Brain microvascular endothelial cell (primary cell): ENCODE measurements at regions not wholly inside any gene's neighbourhood (a gene's known extent, or its start where the extent isn't known, plus 50 kb on each side); places are given as distances from the start of the nearest gene placed in this dataset.

Experiments used
- DNase-seq: peaks from one replicate; pipeline ENCODE4 v3.0.0-alpha.2; 2020
- H3K27ac ChIP-seq: fragments of 250-450 bp; sonication (Bioruptor Pico); 2 replicates; pipeline ENCODE4 v1.5.1; 2020; ENCODE audit warnings: mild to moderate bottlenecking, moderate library complexity
- H3K27me3 ChIP-seq: fragments of 250-450 bp; sonication (Bioruptor Pico); replicated peaks from 2 replicates; pipeline ENCODE4 v1.5.1; 2020; ENCODE audit warnings: mild to moderate bottlenecking
- H3K36me3 ChIP-seq: fragments of 250-450 bp; sonication (Bioruptor Pico); replicated peaks from 2 replicates; pipeline ENCODE4 v1.5.1; 2020; ENCODE audit warnings: mild to moderate bottlenecking
- H3K4me3 ChIP-seq: 2 replicates; pipeline ENCODE4 v1.5.1; 2011; ENCODE audit warnings: low read depth, mild to moderate bottlenecking, control low read depth, low read length, moderate library complexity
- in situ Hi-C: cut with HindIII; loops from 2 replicates; pipeline ENCODE4 v1.10.0; 2017; ENCODE audit warnings: low sequenced_read_pairs, low pct_ligation_motif_present
- TF ChIP-seq, protein P1 (sequence below): IDR thresholded peaks from 2 replicates; pipeline ENCODE4 v1.5.1; 2011; ENCODE audit warnings: low read depth, mild to moderate bottlenecking, moderate library complexity, low read length, control low read depth, inconsistent platforms; ENCODE audit errors: missing control alignments

DNA sequence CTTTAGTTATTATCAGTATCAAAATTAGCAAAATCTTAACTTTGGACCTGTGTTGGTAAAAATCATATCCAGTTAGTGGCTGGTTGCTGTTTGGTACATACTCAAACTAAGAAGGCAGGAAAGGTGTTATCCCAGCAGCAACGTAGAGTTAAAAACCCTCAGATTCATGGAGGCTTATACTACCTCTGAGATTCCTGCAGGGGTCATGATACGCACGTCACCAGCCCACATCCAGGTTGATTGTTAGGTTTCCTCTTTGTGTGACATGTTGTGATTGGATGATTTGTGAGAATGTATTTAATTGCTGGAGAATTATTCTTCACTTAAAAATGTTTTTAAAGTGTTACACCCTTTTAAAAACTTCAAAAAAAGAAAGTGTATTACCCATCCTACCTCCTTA lies 423.3 kb upstream of the ADGRL2 start:
- in situ Hi-C loops, result no loop called here
- Histone ChIP-seq H3K27me3 (no peaks in the 10 kb centered on the region), H3K4me3 (no peak overlapping the region), H3K36me3 (no peaks in the 10 kb centered on the region), H3K27ac (no peak overlapping the region)
- TF ChIP-seq, protein P1, sequence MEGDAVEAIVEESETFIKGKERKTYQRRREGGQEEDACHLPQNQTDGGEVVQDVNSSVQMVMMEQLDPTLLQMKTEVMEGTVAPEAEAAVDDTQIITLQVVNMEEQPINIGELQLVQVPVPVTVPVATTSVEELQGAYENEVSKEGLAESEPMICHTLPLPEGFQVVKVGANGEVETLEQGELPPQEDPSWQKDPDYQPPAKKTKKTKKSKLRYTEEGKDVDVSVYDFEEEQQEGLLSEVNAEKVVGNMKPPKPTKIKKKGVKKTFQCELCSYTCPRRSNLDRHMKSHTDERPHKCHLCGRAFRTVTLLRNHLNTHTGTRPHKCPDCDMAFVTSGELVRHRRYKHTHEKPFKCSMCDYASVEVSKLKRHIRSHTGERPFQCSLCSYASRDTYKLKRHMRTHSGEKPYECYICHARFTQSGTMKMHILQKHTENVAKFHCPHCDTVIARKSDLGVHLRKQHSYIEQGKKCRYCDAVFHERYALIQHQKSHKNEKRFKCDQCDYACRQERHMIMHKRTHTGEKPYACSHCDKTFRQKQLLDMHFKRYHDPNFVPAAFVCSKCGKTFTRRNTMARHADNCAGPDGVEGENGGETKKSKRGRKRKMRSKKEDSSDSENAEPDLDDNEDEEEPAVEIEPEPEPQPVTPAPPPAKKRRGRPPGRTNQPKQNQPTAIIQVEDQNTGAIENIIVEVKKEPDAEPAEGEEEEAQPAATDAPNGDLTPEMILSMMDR, result no peak
- no peak for DNase-seq

DNA sequence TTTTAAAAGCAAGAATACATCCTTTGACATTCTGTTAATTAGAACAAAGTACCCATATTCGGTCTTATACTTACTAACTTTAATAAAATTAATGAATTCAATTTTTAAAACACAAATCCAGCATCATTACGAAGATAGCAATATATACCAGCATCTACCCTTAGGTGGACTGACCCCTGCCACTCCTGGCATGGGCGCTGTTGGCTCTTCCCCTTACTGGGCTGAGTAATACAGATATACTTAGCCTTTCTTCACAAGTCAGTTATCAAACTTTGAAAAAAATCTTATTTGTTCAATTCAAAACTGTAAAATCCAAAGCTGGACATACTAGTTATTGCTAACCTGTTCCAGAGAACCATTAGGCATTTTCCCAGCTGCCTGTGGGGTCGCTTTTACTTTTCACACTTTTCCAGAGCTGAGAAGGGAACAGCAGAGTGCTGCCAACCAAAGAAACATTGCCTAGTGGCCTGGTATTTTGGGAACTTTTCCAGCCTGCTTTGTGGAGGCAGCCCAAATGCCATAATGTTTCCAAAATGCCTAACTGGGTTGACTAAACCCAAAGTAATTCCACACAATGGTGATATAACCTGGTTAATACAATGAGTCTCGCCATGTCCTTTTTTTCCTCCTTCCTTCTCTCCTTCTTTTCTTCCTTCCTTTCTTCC lies 424.7 kb upstream of the ADGRL2 start:
- no peaks in the 10 kb centered on the region for H3K36me3 ChIP-seq
- in situ Hi-C loops, result no loop called here
- no peaks in the 10 kb centered on the region for H3K27me3 ChIP-seq
- TF ChIP-seq, protein P1, result no peak
- H3K4me3 ChIP-seq, result no peak overlapping the region
- no peak for DNase-seq
- H3K27ac ChIP-seq, result no peak overlapping the region

DNA sequence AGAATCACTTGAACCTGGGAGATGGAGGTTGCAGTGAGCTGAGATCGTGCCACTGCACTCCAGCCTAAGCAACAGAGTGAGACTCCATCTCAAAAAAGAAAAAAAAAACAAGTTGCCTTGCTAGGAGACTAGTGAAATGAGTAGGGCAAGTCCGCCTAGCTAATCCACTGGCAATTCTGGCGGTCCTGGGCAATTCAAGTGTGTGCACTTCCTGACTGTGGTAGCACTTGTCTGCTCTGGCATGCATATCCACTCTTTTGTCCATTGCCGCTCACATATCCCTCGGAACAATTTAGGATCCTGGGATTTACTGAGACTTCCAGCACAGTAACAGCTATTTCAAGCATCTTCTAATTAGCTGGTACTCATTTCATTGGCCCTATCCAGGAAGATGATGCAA lies 426.3 kb upstream of the ADGRL2 start:
- Histone ChIP-seq H3K27ac (no peak overlapping the region), H3K27me3 (no peaks in the 10 kb centered on the region), H3K4me3 (no peak overlapping the region), H3K36me3 (no peaks in the 10 kb centered on the region)
- TF ChIP-seq, protein P1, result no peak
- in situ Hi-C loops, result no loop called here
- DNase-seq, result no peak

DNA sequence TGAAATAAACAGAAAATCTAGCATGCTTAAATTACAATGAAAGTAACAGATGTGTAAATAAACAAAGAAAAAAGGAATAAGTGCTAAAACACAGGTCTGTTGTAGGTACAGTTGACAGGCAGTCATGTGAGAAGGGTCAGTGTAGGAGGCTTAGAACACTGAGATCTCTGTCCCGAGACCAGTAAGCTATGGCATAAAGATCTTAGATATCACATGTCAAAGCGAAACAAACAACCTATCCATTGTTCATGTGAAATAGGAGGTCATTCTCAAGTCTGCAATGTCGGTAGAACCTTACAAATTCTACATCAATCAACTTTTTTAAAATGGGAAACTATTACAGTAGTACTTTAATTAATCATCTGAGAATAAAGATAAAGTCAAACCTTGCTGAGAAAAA lies 428.9 kb upstream of the ADGRL2 start:
- Histone ChIP-seq H3K4me3 (no peak overlapping the region), H3K36me3 (no peaks in the 10 kb centered on the region), H3K27ac (no peak overlapping the region), H3K27me3 (no peaks in the 10 kb centered on the region)
- TF ChIP-seq, protein P1, result no peak
- DNase-seq, result no peak
- in situ Hi-C loops, result no loop called here

DNA sequence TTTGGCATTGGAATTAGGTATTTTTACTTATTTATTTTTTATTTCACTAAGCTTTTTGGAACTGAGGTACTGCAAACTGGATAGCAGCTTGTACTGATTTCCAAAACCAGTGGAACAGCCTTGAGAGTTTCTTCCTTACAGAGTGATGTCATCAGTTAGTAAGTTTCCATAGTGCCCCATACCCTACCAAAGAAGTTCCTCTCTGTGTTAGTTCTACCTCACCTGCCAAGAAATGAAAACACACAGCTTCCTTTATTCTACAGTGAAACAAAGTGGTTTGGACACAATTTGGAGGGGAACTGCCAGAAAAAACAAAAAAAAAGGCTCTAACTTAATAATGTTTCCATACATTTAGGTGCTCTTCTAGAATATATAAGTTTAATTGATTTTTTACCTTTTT lies 430.9 kb upstream of the ADGRL2 start:
- in situ Hi-C loops, result no loop called here
- DNase-seq, result no peak

More for the DNA sequence above, 430.9 kb upstream of the ADGRL2 start:
- no peaks in the 10 kb centered on the region for H3K36me3 ChIP-seq
- no peaks in the 10 kb centered on the region for H3K27me3 ChIP-seq
- H3K27ac ChIP-seq, result no peak overlapping the region
- H3K4me3 ChIP-seq, result no peak overlapping the region
- TF ChIP-seq, protein P1, result no peak
